ENCODE measurements at regions not wholly inside any gene's neighbourhood (a gene's known extent, or its start where the extent isn't known, plus 50 kb on each side); places are given as distances from the start of the nearest gene placed in this dataset.
"Not testable (repeated sequence)": the region's sequence is repeated elsewhere in the genome, so short reads cannot be mapped to it uniquely, and the experiment has no call there.

DNA sequence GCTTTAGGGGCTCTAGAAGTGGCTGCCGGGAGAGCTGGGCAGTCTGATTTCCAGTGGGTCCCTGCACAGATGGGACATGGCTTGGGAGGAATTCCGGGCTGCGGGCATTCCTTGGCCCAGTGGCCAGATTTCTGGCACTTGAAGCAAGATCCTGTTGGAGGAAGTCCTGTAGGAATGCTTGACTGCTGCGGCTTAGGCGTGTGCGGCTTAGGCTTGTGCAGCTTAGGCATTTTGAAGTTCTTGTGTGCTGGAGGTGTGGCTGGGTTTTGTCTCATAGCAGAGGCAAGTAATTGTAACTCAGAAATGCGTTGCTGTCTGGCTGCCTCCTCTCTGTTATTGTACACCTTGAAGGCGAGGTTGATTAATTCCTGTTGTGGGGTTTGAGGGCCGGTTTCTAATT, 171.5 kb downstream of the UNC5CL start:
- TF ChIP-seq, protein P1, sequence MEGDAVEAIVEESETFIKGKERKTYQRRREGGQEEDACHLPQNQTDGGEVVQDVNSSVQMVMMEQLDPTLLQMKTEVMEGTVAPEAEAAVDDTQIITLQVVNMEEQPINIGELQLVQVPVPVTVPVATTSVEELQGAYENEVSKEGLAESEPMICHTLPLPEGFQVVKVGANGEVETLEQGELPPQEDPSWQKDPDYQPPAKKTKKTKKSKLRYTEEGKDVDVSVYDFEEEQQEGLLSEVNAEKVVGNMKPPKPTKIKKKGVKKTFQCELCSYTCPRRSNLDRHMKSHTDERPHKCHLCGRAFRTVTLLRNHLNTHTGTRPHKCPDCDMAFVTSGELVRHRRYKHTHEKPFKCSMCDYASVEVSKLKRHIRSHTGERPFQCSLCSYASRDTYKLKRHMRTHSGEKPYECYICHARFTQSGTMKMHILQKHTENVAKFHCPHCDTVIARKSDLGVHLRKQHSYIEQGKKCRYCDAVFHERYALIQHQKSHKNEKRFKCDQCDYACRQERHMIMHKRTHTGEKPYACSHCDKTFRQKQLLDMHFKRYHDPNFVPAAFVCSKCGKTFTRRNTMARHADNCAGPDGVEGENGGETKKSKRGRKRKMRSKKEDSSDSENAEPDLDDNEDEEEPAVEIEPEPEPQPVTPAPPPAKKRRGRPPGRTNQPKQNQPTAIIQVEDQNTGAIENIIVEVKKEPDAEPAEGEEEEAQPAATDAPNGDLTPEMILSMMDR (IDR thresholded peaks at IDR 0.05; ENCODE audit: low read length) = not testable (repeated sequence)
- not testable (repeated sequence) for TF ChIP-seq EZH2 (IDR thresholded peaks at IDR 0.05; ENCODE audit: borderline replicate concordance, low read length)
